Fibroblast of mammary gland (primary cell): ENCODE measurements at regions not wholly inside any gene's neighbourhood (a gene's known extent, or its start where the extent isn't known, plus 50 kb on each side); places are given as distances from the start of the nearest gene placed in this dataset.
"Not testable (repeated sequence)": the region's sequence is repeated elsewhere in the genome, so short reads cannot be mapped to it uniquely, and the experiment has no call there.

Source experiments
- DNase-seq: peaks from one replicate; pipeline ENCODE4 v3.0.0-alpha.2; 2010; ENCODE audit warnings: low read depth
- H3K4me3 ChIP-seq: 2 replicates; pipeline ENCODE4 v1.5.1; 2011; ENCODE audit warnings: low read depth, mild to moderate bottlenecking, low read length, moderate library complexity; ENCODE audit not compliant: control insufficient read depth
- CTCF ChIP-seq: conservative IDR thresholded peaks from 2 replicates; pipeline ENCODE4 v1.5.1; 2011; ENCODE audit warnings: low read depth, low read length, inconsistent platforms; ENCODE audit not compliant: control insufficient read depth, insufficient read depth

GRCh38 chr5:105638437-105638836 lies 2032.3 kb downstream of the EFNA5 start:
- no peak overlapping the region for H3K4me3 ChIP-seq

DNA sequence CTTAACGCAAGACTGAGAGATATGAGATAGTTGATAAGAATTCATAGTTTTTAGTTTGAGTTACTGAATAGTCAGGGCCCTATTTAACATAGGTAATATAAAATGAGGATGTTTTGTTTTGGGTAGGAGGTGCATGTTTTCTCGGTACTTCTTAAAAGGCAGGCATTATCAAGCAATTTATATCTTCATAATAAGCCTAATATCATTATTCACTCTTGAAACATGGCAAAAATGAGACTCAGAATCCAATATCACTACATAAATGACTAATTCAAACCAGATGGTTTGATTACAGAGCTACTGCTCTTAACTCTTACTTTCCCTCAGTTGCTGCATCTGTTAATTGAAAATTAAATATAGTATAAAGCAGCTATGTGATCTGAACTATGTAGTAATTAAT lies 2038.7 kb downstream of the EFNA5 start:
- no peak overlapping the region for H3K4me3 ChIP-seq
- TF ChIP-seq CTCF = no peak
- no peak for DNase-seq

More at GRCh38 chr5:105638437-105638836, 2032.3 kb downstream of the EFNA5 start:
- TF ChIP-seq CTCF = no peak
- DNase-seq = no peak

DNA sequence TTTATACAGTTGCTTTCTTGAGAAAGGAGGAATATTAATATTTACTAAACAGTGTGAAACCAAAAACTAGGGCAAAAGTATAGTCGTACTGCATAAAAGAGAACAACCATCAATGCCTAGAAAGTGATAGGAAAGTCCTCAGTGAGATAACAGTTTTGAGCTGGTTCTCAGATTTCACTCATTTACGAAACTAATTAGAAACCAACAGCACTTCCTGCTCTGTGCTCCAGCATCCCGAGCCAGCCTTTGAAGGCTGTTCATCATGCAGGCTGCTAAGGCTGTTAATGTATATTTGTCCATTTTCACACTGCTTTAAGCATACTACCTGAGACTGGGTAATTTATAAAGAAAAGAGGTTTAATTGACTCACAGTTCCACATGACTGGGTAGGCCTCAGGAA lies 2039.9 kb downstream of the EFNA5 start:
- H3K4me3 ChIP-seq = no peak overlapping the region
- no peak for TF ChIP-seq CTCF
- DNase-seq = no peak

GRCh38 chr5:105619725-105620124 lies 2051.0 kb downstream of the EFNA5 start:
- no peak for DNase-seq
- H3K4me3 ChIP-seq = no peak overlapping the region
- no peak for TF ChIP-seq CTCF

DNA sequence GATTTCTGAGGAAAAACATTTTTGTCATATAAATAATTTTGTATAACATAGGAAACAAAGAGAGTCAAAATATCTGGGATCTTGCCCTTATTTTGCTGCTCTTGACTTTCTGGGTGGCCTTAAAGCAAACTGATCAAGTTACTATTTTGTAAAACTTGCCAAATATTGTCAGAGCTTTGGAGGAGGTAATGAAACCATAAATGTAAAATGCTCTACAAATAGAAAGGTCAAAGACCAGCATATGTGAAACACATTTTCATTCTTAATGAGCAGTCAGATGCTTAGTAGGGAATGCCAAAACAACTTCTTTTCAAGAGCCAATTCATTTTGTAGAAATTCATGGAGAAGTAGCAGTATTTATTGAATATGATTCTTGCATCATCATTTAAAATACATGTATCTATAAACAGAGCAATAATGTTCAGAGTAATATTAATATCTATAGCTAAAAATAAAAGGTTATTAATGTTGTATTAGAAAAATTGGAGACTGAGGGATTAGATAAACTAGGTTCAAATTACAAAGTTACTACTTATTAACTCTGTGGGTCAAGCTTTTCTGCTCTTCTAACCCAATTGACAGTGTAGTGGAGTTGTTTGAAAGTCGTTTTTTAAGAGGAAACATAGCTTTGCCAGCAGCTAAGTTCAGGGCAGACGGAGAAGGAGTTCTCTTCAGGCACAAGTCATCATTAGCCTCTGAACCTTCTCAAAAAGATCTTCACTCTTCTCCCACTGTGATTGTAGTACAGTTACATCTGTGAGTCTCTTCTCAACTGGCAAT lies 2053.1 kb downstream of the EFNA5 start:
- H3K4me3 ChIP-seq = no peak overlapping the region
- DNase-seq = no peak
- no peak for TF ChIP-seq CTCF

DNA sequence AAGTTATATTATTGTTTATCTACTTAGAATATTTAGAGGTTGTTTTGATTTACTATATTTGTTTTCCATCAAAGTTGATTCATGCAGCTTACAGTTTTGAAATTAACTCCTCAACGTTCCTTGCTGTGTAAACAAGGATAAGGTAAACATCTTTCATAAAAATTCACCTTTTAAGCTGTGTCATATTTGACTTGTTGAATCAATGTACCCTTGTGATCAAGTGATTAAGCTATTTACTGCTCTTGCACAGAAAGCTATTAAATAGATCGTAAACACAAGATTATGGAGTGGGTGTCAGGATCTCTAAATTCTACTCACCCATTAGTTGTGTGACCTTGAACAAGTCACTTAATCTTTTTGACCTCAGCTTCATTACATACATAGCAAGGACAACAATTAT lies 2054.0 kb upstream of the NUDT12 start:
- no peak for DNase-seq
- no peak overlapping the region for H3K4me3 ChIP-seq
- TF ChIP-seq CTCF = no peak

DNA sequence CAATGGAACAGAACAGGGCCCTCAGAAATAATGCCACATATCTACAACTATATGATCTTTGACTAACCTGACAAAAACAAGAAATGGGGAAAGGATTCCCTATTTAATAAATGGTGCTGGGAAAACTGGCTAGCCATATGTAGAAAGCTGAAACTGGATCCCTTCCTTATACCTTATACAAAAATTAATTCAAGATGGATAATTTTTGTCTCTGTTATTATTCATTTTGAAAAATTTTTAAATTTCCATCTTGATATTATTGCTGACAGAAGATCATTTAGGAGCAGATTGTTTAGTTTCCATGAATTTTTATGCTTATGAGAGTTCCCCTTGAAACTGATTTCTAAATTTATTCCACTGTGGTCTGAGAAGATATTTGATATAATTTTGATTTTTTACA lies 2039.8 kb upstream of the NUDT12 start:
- not testable (repeated sequence) for DNase-seq, H3K4me3 ChIP-seq
